ENCODE measurements at regions not wholly inside any gene's neighbourhood (a gene's known extent, or its start where the extent isn't known, plus 50 kb on each side); places are given as distances from the start of the nearest gene placed in this dataset.

DNA sequence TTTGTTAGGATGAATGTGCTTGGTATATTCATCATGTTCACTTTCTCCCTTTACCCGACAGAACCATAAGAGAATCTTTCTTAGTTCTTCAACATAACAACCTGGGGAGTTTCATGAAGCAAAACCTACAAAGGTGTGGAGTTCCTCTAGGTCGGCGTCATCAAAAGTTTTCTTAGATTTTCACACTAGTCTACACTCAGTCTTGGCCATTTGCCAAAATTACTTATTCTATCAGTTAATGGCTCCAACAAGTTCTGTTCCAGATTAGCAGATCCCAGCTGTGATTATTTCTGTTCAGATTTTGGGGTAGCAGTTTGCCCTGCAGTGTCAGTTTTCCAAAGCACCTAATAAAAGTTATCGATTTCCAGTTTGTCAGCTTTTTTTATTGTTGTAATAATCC lies 935.8 kb upstream of the RAG2 start:
- CTCF ChIA-PET = no interaction called here

GRCh38 chr11:37533087-37533486 lies 935.1 kb upstream of the RAG2 start:
- CTCF ChIA-PET = no interaction called here

More for the DNA sequence above, 935.8 kb upstream of the RAG2 start:
- Histone ChIP-seq H3K27me3 (ENCODE audit: control insufficient read depth, insufficient read depth, low read length) (no peaks in the 10 kb centered on the region), H3K27ac (ENCODE audit: low read depth, low read length) (no peak overlapping the region), H3K4me3 (ENCODE audit: low read depth, low read length) (no peak overlapping the region), H3K9me3 (ENCODE audit: control insufficient read depth, insufficient read depth, low read length) (peaks cover 6% of the 10 kb centered on the region; the same call in 1 of the 2 replicates)
- TF ChIP-seq, protein P1, sequence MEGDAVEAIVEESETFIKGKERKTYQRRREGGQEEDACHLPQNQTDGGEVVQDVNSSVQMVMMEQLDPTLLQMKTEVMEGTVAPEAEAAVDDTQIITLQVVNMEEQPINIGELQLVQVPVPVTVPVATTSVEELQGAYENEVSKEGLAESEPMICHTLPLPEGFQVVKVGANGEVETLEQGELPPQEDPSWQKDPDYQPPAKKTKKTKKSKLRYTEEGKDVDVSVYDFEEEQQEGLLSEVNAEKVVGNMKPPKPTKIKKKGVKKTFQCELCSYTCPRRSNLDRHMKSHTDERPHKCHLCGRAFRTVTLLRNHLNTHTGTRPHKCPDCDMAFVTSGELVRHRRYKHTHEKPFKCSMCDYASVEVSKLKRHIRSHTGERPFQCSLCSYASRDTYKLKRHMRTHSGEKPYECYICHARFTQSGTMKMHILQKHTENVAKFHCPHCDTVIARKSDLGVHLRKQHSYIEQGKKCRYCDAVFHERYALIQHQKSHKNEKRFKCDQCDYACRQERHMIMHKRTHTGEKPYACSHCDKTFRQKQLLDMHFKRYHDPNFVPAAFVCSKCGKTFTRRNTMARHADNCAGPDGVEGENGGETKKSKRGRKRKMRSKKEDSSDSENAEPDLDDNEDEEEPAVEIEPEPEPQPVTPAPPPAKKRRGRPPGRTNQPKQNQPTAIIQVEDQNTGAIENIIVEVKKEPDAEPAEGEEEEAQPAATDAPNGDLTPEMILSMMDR (IDR thresholded peaks at IDR 0.05; ENCODE audit: low read depth, low read length) = no peak
- no peak for DNase-seq (ENCODE audit: low read depth, low spot score)
- POLR2A ChIA-PET = no interaction called here

DNA sequence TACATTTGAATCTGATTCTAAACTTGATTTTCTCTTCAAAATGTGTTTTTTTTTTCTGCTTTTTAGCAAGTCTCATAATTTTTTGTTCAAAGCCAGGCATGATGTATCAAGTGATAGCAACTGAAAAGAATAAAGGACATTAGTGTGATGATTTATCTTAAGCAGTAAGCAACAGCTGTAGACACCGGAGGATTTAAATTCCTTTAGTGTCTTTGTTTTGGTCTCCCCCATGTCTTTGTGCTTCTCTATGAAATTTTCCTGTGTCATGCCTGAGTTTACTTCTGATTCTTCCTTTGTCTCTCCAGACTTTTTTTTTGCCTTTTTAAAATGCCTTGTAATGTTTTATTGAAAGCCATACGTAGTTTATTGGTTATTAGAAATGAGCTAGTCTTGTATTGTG lies 934.2 kb upstream of the RAG2 start:
- Histone ChIP-seq H3K27ac (ENCODE audit: low read depth, low read length) (no peak overlapping the region), H3K27me3 (ENCODE audit: control insufficient read depth, insufficient read depth, low read length) (no peaks in the 10 kb centered on the region), H3K4me3 (ENCODE audit: low read depth, low read length) (no peak overlapping the region), H3K9me3 (ENCODE audit: control insufficient read depth, insufficient read depth, low read length) (peaks cover 7% of the 10 kb centered on the region; the same call in 1 of the 2 replicates)
- POLR2A ChIA-PET = no interaction called here
- CTCF ChIA-PET = no interaction called here
- DNase-seq (ENCODE audit: low read depth, low spot score) = no peak
- TF ChIP-seq, protein P1 (IDR thresholded peaks at IDR 0.05; ENCODE audit: low read depth, low read length) = no peak

More at GRCh38 chr11:37533087-37533486, 935.1 kb upstream of the RAG2 start:
- POLR2A ChIA-PET = no interaction called here
- DNase-seq (ENCODE audit: low read depth, low spot score) = no peak
- H3K9me3 ChIP-seq (ENCODE audit: control insufficient read depth, insufficient read depth, low read length) = peaks cover 7% of the 10 kb centered on the region; the same call in 1 of the 2 replicates
- no peak overlapping the region for H3K27ac ChIP-seq (ENCODE audit: low read depth, low read length)
- no peaks in the 10 kb centered on the region for H3K27me3 ChIP-seq (ENCODE audit: control insufficient read depth, insufficient read depth, low read length)
- H3K4me3 ChIP-seq (ENCODE audit: low read depth, low read length) = no peak overlapping the region
- TF ChIP-seq, protein P1 (IDR thresholded peaks at IDR 0.05; ENCODE audit: low read depth, low read length) = no peak

GRCh38 chr11:37527545-37527944 lies 929.5 kb upstream of the RAG2 start:
- no peaks in the 10 kb centered on the region for H3K27me3 ChIP-seq (ENCODE audit: control insufficient read depth, insufficient read depth, low read length)
- POLR2A ChIA-PET = no interaction called here
- no peak overlapping the region for H3K27ac ChIP-seq (ENCODE audit: low read depth, low read length)
- TF ChIP-seq, protein P1 (IDR thresholded peaks at IDR 0.05; ENCODE audit: low read depth, low read length) = no peak
- no peak for DNase-seq (ENCODE audit: low read depth, low spot score)
- no peak overlapping the region for H3K4me3 ChIP-seq (ENCODE audit: low read depth, low read length)
- CTCF ChIA-PET = interaction anchor here (0.7 kb wide), 1 partner anchor 99 kb away, joined by 11 read pairs; no protein-coding TSS in a partner anchor
- H3K9me3 ChIP-seq (ENCODE audit: control insufficient read depth, insufficient read depth, low read length) = peaks cover 7% of the 10 kb centered on the region; the same call in 1 of the 2 replicates

DNA sequence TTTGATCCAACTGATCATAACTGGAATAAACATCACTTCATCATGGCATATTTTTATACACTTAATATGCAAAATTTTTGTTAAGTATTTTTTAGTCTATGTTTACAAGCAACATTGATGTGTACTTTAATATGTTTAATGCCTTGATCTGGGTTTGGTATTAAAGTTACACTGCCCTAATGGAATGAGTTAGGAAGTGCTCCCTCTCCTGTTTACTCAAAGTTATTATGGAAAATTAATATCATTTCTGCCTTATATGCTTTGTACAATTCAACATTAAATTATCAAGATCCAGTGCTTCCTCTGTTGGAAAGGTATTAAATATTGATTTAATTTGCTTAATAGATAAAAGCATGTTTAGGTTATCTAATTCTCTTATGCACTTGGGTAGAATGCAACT lies 927.3 kb upstream of the RAG2 start:
- TF ChIP-seq, protein P1 (IDR thresholded peaks at IDR 0.05; ENCODE audit: low read depth, low read length) = peak; percentile 47
- no peak for DNase-seq (ENCODE audit: low read depth, low spot score)
- H3K9me3 ChIP-seq (ENCODE audit: control insufficient read depth, insufficient read depth, low read length) = peaks cover 7% of the 10 kb centered on the region; the same call in 1 of the 2 replicates
- POLR2A ChIA-PET = no interaction called here
- no peaks in the 10 kb centered on the region for H3K27me3 ChIP-seq (ENCODE audit: control insufficient read depth, insufficient read depth, low read length)
- no peak overlapping the region for H3K4me3 ChIP-seq (ENCODE audit: low read depth, low read length)
- CTCF ChIA-PET = no interaction called here
- no peak overlapping the region for H3K27ac ChIP-seq (ENCODE audit: low read depth, low read length)
